ENCODE measurements at regions not wholly inside any gene's neighbourhood (a gene's known extent, or its start where the extent isn't known, plus 50 kb on each side); places are given as distances from the start of the nearest gene placed in this dataset.

DNA sequence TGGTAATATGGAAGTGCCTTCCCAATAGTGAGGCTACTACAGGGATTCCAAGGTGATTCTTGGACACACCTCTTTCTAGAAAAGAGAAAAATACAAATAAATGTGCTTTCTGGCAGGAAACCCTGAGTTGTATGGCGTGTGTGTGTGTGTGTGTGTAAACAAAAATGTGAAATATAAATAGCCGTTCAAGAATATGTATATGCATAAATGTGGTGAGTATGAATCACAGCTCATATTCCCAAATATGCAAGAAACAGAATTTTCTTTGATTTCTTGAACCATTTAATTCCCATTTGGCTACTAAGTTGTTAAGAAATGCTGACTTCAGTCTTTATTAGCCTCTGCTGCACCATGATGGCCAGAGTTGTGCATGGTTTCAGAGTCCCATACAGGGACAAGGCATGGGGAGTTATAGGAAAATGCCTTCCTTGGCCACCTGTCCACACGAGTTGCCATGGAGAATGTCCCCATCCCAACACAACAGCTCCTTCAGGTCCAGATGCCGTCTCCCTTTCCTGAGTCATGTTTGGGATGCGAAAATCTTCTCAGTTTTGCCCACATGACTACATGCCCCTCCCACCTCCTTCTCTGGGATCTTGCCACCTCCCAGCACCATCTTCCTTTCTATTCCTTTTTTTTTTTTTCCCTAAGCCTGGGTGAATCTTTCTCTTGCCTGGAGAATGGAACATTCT, 312.4 kb upstream of the ECI2 start:
- no peak for DNase-seq (ENCODE audit: low spot score)
- TF ChIP-seq, protein P1, sequence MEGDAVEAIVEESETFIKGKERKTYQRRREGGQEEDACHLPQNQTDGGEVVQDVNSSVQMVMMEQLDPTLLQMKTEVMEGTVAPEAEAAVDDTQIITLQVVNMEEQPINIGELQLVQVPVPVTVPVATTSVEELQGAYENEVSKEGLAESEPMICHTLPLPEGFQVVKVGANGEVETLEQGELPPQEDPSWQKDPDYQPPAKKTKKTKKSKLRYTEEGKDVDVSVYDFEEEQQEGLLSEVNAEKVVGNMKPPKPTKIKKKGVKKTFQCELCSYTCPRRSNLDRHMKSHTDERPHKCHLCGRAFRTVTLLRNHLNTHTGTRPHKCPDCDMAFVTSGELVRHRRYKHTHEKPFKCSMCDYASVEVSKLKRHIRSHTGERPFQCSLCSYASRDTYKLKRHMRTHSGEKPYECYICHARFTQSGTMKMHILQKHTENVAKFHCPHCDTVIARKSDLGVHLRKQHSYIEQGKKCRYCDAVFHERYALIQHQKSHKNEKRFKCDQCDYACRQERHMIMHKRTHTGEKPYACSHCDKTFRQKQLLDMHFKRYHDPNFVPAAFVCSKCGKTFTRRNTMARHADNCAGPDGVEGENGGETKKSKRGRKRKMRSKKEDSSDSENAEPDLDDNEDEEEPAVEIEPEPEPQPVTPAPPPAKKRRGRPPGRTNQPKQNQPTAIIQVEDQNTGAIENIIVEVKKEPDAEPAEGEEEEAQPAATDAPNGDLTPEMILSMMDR (IDR thresholded peaks at IDR 0.05; ENCODE audit: borderline replicate concordance, control extremely low read depth, extremely low read depth, insufficient read depth, missing control alignments), result no peak
- in situ Hi-C loops (cut with MboI; ENCODE audit: low sequenced_read_pairs, unreplicated experiment), result no loop called here

DNA sequence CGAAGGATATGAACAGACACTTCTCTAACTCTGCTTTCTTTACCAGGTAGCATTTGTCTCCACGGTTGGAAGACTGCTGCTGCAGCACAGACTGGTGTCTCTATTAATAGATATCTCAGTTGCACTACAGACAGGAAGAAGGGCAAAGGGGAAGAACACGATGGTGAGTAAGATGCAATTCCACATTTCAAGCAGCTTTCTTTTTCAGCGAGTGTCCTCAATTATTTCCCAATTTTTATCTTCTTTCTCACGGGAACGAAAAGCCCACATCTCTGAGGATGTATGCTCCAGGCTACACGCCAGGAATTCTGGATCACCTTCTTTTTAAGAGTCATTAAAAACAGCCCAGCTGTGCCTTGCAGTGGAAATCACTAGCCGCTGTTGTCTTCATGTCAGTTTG, 311.6 kb upstream of the ECI2 start:
- in situ Hi-C loops (cut with MboI; ENCODE audit: low sequenced_read_pairs, unreplicated experiment), result no loop called here
- TF ChIP-seq, protein P1 (IDR thresholded peaks at IDR 0.05; ENCODE audit: borderline replicate concordance, control extremely low read depth, extremely low read depth, insufficient read depth, missing control alignments), result no peak
- DNase-seq (ENCODE audit: low spot score), result no peak

GRCh38 chr6:4441981-4442434, 306.6 kb upstream of the ECI2 start:
- in situ Hi-C loops (cut with MboI; ENCODE audit: low sequenced_read_pairs, unreplicated experiment), result no loop called here
- DNase-seq (ENCODE audit: low spot score), result no peak
- TF ChIP-seq, protein P1 (IDR thresholded peaks at IDR 0.05; ENCODE audit: borderline replicate concordance, control extremely low read depth, extremely low read depth, insufficient read depth, missing control alignments), result no peak

DNA sequence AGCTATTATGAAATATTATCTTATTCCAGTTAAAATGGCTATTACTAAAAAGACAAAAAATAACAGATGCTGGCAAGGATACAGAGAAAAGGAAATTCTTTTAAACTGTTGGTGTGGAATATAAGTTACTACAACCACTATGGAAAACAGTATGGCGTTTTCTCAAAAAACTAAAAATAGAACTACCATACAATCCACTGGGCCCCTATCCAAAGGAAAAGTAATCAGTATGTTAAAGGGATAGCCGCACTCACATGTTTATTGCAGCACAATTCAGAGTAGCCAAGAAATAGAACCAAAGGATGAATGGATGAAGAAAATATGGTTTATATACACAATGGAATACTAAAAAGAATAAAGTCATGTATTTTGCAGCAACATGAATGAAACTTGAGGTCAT, 303.8 kb upstream of the ECI2 start:
- in situ Hi-C loops (cut with MboI; ENCODE audit: low sequenced_read_pairs, unreplicated experiment), result no loop called here
- TF ChIP-seq, protein P1 (IDR thresholded peaks at IDR 0.05; ENCODE audit: borderline replicate concordance, control extremely low read depth, extremely low read depth, insufficient read depth, missing control alignments), result no peak
- no peak for DNase-seq (ENCODE audit: low spot score)

GRCh38 chr6:4437342-4437741, 302.0 kb upstream of the ECI2 start:
- no peak for DNase-seq (ENCODE audit: low spot score)
- TF ChIP-seq, protein P1 (IDR thresholded peaks at IDR 0.05; ENCODE audit: borderline replicate concordance, control extremely low read depth, extremely low read depth, insufficient read depth, missing control alignments), result no peak
- in situ Hi-C loops (cut with MboI; ENCODE audit: low sequenced_read_pairs, unreplicated experiment), result no loop called here

DNA sequence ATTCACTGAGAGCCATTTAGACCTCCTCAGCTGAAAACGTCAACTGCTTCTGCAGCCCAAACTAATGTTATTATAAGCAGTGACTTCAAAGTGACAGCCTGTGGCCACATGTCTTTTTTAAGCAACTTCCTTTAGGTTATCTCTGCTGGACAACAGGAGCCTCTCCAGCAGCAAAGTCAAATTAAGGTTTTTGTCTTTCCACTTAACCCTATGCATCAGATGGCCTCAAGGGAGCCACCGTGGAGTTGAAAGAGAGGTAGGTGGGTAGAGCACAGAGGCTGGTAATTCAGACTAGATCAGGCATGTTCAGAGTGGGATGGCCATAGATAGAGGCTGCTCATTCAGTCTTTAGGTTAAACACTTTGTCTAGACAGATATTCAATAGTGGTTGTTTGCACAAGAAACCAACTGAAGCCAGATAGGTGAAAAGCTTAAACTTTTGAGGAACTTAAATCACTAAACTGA, 300.6 kb upstream of the ECI2 start:
- TF ChIP-seq, protein P1 (IDR thresholded peaks at IDR 0.05; ENCODE audit: borderline replicate concordance, control extremely low read depth, extremely low read depth, insufficient read depth, missing control alignments), result no peak
- in situ Hi-C loops (cut with MboI; ENCODE audit: low sequenced_read_pairs, unreplicated experiment), result no loop called here
- no peak for DNase-seq (ENCODE audit: low spot score)
